ENCODE measurements at regions not wholly inside any gene's neighbourhood (a gene's known extent, or its start where the extent isn't known, plus 50 kb on each side); places are given as distances from the start of the nearest gene placed in this dataset.

DNA sequence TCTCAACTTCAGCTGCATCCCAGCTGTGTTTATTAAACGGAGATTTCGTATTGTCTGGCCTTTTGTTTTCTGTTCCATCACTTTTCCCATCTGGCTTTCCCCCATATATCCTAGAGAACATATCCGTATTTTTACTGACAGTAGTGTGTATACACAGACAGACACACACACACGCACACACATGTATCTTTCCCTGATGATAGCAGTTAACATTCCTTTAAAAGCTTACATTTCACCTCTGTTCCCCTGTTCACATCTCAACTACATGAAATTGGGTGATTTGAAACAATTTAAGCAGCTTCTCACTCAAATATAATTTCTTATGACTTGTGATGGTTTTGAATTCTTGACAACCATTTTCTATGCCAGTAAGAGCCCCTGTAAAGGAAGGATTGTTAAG, 207.1 kb upstream of the CEP162 start:
- no peaks in the 10 kb centered on the region for H3K36me3 ChIP-seq (ENCODE audit: control insufficient read depth in 2 of 2, insufficient read depth in 1 of 2, low read length in 2 of 2)
- ChIA-PET CTCF (interaction anchor here (1.1 to 5.5 kb wide), 3 partner anchors 11 to 14 kb away, joined by 3 to 40 read pairs (median 4); no protein-coding TSS in a partner anchor), POLR2A (no interaction called here)
- no peaks in the 10 kb centered on the region for H3K4me1 ChIP-seq (ENCODE audit: control insufficient read depth, insufficient read depth, low read length)
- H3K9me3 ChIP-seq (ENCODE audit: control insufficient read depth, insufficient read depth, low read depth, low read length) = no peaks in the 10 kb centered on the region; the same call in 1 of the 2 replicates
- no peak overlapping the region for H3K27ac ChIP-seq (ENCODE audit: extremely low read depth, low read depth, low read length)
- no peak overlapping the region for H3K4me3 ChIP-seq (ENCODE audit: low read depth, low read length)
- TF ChIP-seq ZNF23 (tag by site-specific recombination; IDR thresholded peaks at IDR 0.05; ENCODE audit: borderline replicate concordance) (no peak), ZNF354C (tag by site-specific recombination; IDR thresholded peaks at IDR 0.05; ENCODE audit: borderline replicate concordance, low read depth) (no peak), ZNF530 (tag by site-specific recombination; IDR thresholded peaks at IDR 0.05; ENCODE audit: low read depth) (no peak), ZNF510 (tag by site-specific recombination; IDR thresholded peaks at IDR 0.05; ENCODE audit: insufficient replicate concordance) (no peak), MEIS1 (CRISPR knock-in tag; IDR thresholded peaks at IDR 0.05; ENCODE audit: borderline replicate concordance) (no peak), ZSCAN30 (tag by site-specific recombination; IDR thresholded peaks at IDR 0.05) (no peak), ZNF416 (tag by site-specific recombination; IDR thresholded peaks at IDR 0.05) (no peak), ZNF843 (tag by site-specific recombination; IDR thresholded peaks at IDR 0.05) (no peak), GLIS2 (tag by site-specific recombination; IDR thresholded peaks at IDR 0.05) (no peak), ZFHX2 (tag by site-specific recombination; conservative IDR thresholded peaks at IDR 0.05) (no peak), ZNF114 (tag by site-specific recombination; IDR thresholded peaks at IDR 0.05) (no peak), ZNF610 (tag by site-specific recombination; IDR thresholded peaks at IDR 0.05; ENCODE audit: borderline replicate concordance) (no peak), SP2 (tag by site-specific recombination; IDR thresholded peaks at IDR 0.05) (no peak), ZEB2 (tag by site-specific recombination; IDR thresholded peaks at IDR 0.05) (no peak), ZNF629 (tag by site-specific recombination; IDR thresholded peaks at IDR 0.05) (no peak)
- TF ChIP-seq, protein P1, sequence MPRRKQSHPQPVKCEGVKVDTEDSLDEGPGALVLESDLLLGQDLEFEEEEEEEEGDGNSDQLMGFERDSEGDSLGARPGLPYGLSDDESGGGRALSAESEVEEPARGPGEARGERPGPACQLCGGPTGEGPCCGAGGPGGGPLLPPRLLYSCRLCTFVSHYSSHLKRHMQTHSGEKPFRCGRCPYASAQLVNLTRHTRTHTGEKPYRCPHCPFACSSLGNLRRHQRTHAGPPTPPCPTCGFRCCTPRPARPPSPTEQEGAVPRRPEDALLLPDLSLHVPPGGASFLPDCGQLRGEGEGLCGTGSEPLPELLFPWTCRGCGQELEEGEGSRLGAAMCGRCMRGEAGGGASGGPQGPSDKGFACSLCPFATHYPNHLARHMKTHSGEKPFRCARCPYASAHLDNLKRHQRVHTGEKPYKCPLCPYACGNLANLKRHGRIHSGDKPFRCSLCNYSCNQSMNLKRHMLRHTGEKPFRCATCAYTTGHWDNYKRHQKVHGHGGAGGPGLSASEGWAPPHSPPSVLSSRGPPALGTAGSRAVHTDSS (tag by site-specific recombination; IDR thresholded peaks at IDR 0.05) = no peak
- TF ChIP-seq, protein P2, sequence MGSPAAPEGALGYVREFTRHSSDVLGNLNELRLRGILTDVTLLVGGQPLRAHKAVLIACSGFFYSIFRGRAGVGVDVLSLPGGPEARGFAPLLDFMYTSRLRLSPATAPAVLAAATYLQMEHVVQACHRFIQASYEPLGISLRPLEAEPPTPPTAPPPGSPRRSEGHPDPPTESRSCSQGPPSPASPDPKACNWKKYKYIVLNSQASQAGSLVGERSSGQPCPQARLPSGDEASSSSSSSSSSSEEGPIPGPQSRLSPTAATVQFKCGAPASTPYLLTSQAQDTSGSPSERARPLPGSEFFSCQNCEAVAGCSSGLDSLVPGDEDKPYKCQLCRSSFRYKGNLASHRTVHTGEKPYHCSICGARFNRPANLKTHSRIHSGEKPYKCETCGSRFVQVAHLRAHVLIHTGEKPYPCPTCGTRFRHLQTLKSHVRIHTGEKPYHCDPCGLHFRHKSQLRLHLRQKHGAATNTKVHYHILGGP (tag by site-specific recombination; IDR thresholded peaks at IDR 0.05) = no peak
- TF ChIP-seq, protein P3, sequence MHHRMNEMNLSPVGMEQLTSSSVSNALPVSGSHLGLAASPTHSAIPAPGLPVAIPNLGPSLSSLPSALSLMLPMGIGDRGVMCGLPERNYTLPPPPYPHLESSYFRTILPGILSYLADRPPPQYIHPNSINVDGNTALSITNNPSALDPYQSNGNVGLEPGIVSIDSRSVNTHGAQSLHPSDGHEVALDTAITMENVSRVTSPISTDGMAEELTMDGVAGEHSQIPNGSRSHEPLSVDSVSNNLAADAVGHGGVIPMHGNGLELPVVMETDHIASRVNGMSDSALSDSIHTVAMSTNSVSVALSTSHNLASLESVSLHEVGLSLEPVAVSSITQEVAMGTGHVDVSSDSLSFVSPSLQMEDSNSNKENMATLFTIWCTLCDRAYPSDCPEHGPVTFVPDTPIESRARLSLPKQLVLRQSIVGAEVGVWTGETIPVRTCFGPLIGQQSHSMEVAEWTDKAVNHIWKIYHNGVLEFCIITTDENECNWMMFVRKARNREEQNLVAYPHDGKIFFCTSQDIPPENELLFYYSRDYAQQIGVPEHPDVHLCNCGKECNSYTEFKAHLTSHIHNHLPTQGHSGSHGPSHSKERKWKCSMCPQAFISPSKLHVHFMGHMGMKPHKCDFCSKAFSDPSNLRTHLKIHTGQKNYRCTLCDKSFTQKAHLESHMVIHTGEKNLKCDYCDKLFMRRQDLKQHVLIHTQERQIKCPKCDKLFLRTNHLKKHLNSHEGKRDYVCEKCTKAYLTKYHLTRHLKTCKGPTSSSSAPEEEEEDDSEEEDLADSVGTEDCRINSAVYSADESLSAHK (tag by site-specific recombination; IDR thresholded peaks at IDR 0.05) = no peak
- TF ChIP-seq, protein P4, sequence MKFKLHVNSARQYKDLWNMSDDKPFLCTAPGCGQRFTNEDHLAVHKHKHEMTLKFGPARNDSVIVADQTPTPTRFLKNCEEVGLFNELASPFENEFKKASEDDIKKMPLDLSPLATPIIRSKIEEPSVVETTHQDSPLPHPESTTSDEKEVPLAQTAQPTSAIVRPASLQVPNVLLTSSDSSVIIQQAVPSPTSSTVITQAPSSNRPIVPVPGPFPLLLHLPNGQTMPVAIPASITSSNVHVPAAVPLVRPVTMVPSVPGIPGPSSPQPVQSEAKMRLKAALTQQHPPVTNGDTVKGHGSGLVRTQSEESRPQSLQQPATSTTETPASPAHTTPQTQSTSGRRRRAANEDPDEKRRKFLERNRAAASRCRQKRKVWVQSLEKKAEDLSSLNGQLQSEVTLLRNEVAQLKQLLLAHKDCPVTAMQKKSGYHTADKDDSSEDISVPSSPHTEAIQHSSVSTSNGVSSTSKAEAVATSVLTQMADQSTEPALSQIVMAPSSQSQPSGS (tag by site-specific recombination; IDR thresholded peaks at IDR 0.05; ENCODE audit: low read depth) = no peak
- TF ChIP-seq, protein P5, sequence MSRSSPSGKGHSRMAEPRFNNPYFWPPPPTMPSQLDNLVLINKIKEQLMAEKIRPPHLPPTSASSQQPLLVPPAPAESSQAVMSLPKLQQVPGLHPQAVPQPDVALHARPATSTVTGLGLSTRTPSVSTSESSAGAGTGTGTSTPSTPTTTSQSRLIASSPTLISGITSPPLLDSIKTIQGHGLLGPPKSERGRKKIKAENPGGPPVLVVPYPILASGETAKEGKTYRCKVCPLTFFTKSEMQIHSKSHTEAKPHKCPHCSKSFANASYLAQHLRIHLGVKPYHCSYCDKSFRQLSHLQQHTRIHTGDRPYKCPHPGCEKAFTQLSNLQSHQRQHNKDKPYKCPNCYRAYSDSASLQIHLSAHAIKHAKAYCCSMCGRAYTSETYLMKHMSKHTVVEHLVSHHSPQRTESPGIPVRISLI (tag by site-specific recombination; IDR thresholded peaks at IDR 0.05) = no peak

All from HEK293 (cell line).